SU-DHL-6 (cell line): ENCODE measurements at regions not wholly inside any gene's neighbourhood (a gene's known extent, or its start where the extent isn't known, plus 50 kb on each side); places are given as distances from the start of the nearest gene placed in this dataset.

Experiments used
- H2AFZ ChIP-seq: fragments of 200-600 bp; sonication (generic); 2 replicates; pipeline ENCODE4 v1.6.1; 2014; ENCODE audit warnings: low read depth, mild to moderate bottlenecking, moderate library complexity, mixed read lengths, antibody characterized with exemption, low read length; ENCODE audit not compliant: severe bottlenecking
- H3F3A ChIP-seq: fragments of 200-600 bp; shearing (Covaris generic); 2 replicates; pipeline ENCODE4 v1.6.0; 2016; ENCODE audit warnings: antibody characterized with exemption, mild to moderate bottlenecking; ENCODE audit not compliant: insufficient read depth
- H3K27ac ChIP-seq: fragments of 200-600 bp; sonication (generic); 2 replicates; pipeline ENCODE4 v1.5.1; 2016; ENCODE audit warnings: low read depth, mild to moderate bottlenecking, low read length, moderate library complexity, mixed read lengths
- H3K27me3 ChIP-seq: fragments of 200-600 bp; sonication (generic), shearing (Covaris generic); 2 replicates; pipeline ENCODE4 v1.6.0; 2014; ENCODE audit warnings: mild to moderate bottlenecking, low read length
- H3K36me3 ChIP-seq: fragments of 200-600 bp; sonication (generic); 2 replicates; pipeline ENCODE4 v1.6.1; 2014; ENCODE audit warnings: mild to moderate bottlenecking, low read length, mixed read lengths
- H3K4me2 ChIP-seq: fragments of 300-600, 200-600 bp; shearing (Covaris generic), sonication (generic); 2 replicates; pipeline ENCODE4 v1.6.0; 2014; ENCODE audit warnings: low read length, low read depth, mild to moderate bottlenecking; ENCODE audit not compliant: poor library complexity, severe bottlenecking
- H3K4me3 ChIP-seq: fragments of 200-600 bp; sonication (generic); 2 replicates; pipeline ENCODE4 v1.5.1; 2014; ENCODE audit warnings: antibody characterized with exemption, low read length, mild to moderate bottlenecking, mixed read lengths; ENCODE audit not compliant: insufficient read depth, poor library complexity, severe bottlenecking
- H3K79me2 ChIP-seq: fragments of 200-600 bp; sonication (generic); 2 replicates; pipeline ENCODE4 v1.6.1; 2014; ENCODE audit warnings: mild to moderate bottlenecking, low read length, moderate library complexity; ENCODE audit not compliant: insufficient read depth
- H3K9ac ChIP-seq: fragments of 200-600 bp; sonication (generic); 2 replicates; pipeline ENCODE4 v1.7.0; 2014; ENCODE audit warnings: mild to moderate bottlenecking, low read length
- H3K9me2 ChIP-seq: fragments of 200-600 bp; sonication (generic); replicated peaks from 2 replicates; pipeline ENCODE4 v1.6.1; 2014; ENCODE audit warnings: low read length; ENCODE audit not compliant: insufficient read depth
- H3K9me3 ChIP-seq: fragments of 200-600 bp; sonication (generic); 2 replicates; pipeline ENCODE4 v1.6.1; 2014; ENCODE audit warnings: low read length, mixed read lengths; ENCODE audit not compliant: insufficient read depth
- H4K20me1 ChIP-seq: fragments of 200-600 bp; sonication (generic); 2 replicates; pipeline ENCODE4 v1.6.1; 2014; ENCODE audit warnings: low read depth, mild to moderate bottlenecking, antibody characterized with exemption, low read length, moderate library complexity, mixed read lengths
- EZH2phosphoT487 ChIP-seq: fragments of 200-600 bp; sonication (generic), shearing (Covaris generic); conservative IDR thresholded peaks from 2 replicates; pipeline ENCODE4 v1.6.1; 2018; ENCODE audit warnings: mild to moderate bottlenecking, antibody characterized with exemption, low read length, moderate library complexity, mixed read lengths
- TF ChIP-seq, protein P1 (sequence below): fragments of 200-600 bp; sonication (generic); IDR thresholded peaks from one replicate; pipeline ENCODE4 v1.5.1; 2017; ENCODE audit warnings: antibody characterized with exemption, mild to moderate bottlenecking, low read length, moderate library complexity; ENCODE audit not compliant: insufficient read depth, poor library complexity, severe bottlenecking

DNA sequence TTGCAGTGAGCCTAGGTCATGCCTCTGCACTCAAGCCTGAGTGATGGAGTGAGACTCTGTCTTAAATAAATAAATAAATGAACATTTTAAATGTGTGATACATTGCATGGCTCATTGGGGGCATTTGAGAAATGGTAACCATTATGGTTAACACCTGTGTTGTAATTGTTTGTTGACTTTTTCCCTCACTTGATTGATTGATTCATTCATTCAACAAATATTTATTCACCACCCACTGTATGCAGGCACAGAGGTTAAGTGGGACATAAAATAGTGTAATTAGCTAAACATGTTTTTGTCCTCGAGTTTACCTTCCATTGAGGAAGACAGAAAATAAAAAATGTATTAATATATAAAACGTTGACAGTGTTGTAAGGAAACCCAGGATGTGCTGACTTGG lies 127.1 kb upstream of the ANKRD28 start:
- H3K9me3 ChIP-seq = no peaks in the 10 kb centered on the region

DNA sequence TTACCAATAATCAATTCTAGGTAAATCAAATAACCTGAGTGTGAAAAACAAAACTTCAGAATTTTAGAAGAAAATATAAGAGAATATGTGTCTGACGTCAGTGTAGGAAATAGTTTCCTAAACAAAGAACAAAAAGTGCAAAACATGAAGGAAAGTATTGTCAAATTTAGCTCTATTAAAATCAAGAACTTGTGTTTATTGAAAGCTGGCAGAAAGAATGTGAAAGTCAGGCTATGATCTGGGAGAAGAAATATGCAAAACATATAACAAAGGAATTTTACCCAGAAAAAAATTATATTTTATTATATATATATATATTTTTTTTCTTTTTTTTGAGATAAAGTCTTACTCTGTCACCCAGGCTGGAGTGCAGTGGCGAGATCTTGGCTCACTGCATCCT lies 129.1 kb upstream of the ANKRD28 start:
- Histone ChIP-seq H4K20me1 (no peaks in the 10 kb centered on the region), H3F3A (no peaks in the 10 kb centered on the region), H3K79me2 (no peaks in the 10 kb centered on the region), H3K9me2 (no peaks in the 10 kb centered on the region), H2AFZ (no peak overlapping the region), H3K27me3 (no peaks in the 10 kb centered on the region), H3K36me3 (no peaks in the 10 kb centered on the region), H3K4me2 (no peak overlapping the region), H3K9ac (no peak overlapping the region), H3K4me3 (no peak overlapping the region), H3K27ac (no peak overlapping the region), H3K9me3 (no peaks in the 10 kb centered on the region)
- TF ChIP-seq EZH2phosphoT487 = no peak
- TF ChIP-seq, protein P1, sequence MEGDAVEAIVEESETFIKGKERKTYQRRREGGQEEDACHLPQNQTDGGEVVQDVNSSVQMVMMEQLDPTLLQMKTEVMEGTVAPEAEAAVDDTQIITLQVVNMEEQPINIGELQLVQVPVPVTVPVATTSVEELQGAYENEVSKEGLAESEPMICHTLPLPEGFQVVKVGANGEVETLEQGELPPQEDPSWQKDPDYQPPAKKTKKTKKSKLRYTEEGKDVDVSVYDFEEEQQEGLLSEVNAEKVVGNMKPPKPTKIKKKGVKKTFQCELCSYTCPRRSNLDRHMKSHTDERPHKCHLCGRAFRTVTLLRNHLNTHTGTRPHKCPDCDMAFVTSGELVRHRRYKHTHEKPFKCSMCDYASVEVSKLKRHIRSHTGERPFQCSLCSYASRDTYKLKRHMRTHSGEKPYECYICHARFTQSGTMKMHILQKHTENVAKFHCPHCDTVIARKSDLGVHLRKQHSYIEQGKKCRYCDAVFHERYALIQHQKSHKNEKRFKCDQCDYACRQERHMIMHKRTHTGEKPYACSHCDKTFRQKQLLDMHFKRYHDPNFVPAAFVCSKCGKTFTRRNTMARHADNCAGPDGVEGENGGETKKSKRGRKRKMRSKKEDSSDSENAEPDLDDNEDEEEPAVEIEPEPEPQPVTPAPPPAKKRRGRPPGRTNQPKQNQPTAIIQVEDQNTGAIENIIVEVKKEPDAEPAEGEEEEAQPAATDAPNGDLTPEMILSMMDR = no peak

More for the DNA sequence above, 127.1 kb upstream of the ANKRD28 start:
- Histone ChIP-seq H3K4me2 (no peak overlapping the region), H2AFZ (no peak overlapping the region), H3K27ac (no peak overlapping the region), H3K27me3 (no peaks in the 10 kb centered on the region), H3K79me2 (no peaks in the 10 kb centered on the region), H3F3A (no peaks in the 10 kb centered on the region), H3K4me3 (no peak overlapping the region), H3K9ac (no peak overlapping the region), H4K20me1 (no peaks in the 10 kb centered on the region), H3K36me3 (no peaks in the 10 kb centered on the region), H3K9me2 (no peaks in the 10 kb centered on the region)
- no peak for TF ChIP-seq EZH2phosphoT487
- TF ChIP-seq, protein P1 = no peak

DNA sequence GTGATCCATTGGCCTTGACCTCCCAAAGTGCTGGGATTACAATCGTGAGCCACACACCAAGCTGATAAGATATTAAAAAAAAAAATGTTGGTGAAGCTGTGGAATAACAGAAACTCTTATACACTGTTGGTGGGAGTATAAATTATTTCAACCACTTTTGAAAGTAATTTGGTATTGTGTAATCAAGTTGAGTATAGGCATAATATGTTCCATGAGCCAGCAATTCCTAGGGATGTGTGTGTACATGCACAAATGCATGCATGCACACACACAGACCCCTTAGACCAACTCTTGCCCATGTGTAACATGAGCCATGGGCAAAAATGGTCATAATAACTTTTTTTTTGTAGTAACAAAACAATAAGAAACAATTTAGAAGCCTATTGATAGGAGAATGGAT lies 130.2 kb upstream of the ANKRD28 start:
- Histone ChIP-seq H3K9me3 (no peaks in the 10 kb centered on the region), H2AFZ (no peak overlapping the region), H3K79me2 (no peaks in the 10 kb centered on the region), H3K27me3 (no peaks in the 10 kb centered on the region), H3K9ac (no peak overlapping the region), H3K9me2 (no peaks in the 10 kb centered on the region), H3K4me2 (no peak overlapping the region), H3K36me3 (no peaks in the 10 kb centered on the region), H3F3A (no peaks in the 10 kb centered on the region), H3K27ac (no peak overlapping the region), H3K4me3 (no peak overlapping the region), H4K20me1 (no peaks in the 10 kb centered on the region)
- TF ChIP-seq EZH2phosphoT487 = no peak
- TF ChIP-seq, protein P1 = no peak

DNA sequence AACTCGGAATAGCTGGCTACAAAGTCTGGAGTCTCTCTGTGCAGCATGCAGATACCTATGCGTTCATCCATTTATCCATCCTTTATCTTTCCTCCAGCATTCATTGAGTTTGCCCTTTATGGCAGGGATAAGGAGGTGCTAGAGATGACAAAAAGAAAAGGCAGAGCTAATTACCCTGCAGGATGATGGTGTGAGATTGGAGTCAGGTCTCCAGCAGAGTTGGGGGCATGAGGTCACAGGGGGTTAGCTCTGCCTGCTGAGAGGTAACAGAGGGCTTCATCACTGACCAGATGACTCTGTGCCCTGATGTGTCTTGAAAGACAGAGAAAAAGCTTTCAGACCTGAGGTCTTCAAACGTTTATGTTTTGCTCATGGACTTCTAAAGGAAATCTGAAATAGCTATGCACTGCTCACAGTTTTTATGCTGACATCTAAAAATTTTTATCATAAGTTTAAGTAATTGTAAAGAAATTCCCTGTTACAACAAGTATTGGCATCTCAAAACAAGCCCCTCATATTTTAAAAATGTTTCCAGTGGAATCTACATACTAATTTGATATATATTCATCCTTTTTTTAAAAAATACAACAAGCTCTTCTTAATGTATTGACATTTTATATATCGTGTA lies 132.3 kb upstream of the ANKRD28 start:
- Histone ChIP-seq H3K27me3 (no peaks in the 10 kb centered on the region), H3K27ac (no peak overlapping the region), H4K20me1 (no peaks in the 10 kb centered on the region), H3K36me3 (no peaks in the 10 kb centered on the region), H3K4me2 (no peak overlapping the region), H3K79me2 (no peaks in the 10 kb centered on the region), H2AFZ (no peak overlapping the region), H3K4me3 (no peak overlapping the region), H3K9me3 (no peaks in the 10 kb centered on the region), H3K9ac (no peak overlapping the region), H3K9me2 (no peaks in the 10 kb centered on the region), H3F3A (no peaks in the 10 kb centered on the region)
- TF ChIP-seq EZH2phosphoT487 = no peak
- TF ChIP-seq, protein P1 = no peak
